HEK293 (cell line): ENCODE measurements at regions not wholly inside any gene's neighbourhood (a gene's known extent, or its start where the extent isn't known, plus 50 kb on each side); places are given as distances from the start of the nearest gene placed in this dataset.

Experiments
- CTCF ChIA-PET: fragments of 350-600 bp; formaldehyde crosslinking; extraction: SDS; loops from one replicate; lab custom pipeline; 2021; ENCODE audit warnings: antibody characterized with exemption; lab: Yijun Ruan, JAX
- POLR2A ChIA-PET: fragments of 300-600 bp; formaldehyde crosslinking; extraction: SDS; loops from one replicate; lab custom pipeline; 2020; ENCODE audit warnings: antibody characterized with exemption, inconsistent platforms; lab: Yijun Ruan, JAX
- H3K27ac ChIP-seq: fragments of 200-500 bp; sonication (Bioruptor generic); 2 replicates; pipeline ENCODE4 v1.5.1; 2014; ENCODE audit warnings: low read depth, low read length, control low read depth, inconsistent platforms; ENCODE audit errors: extremely low read depth
- H3K36me3 ChIP-seq, 2 experiments: fragments of 200-500 bp in 1 of 2; sonication (Bioruptor generic) in 1 of 2; 1 replicate in 1 of 2; 2 replicates in 1 of 2; pipeline ENCODE4 v1.5.1; 2014 to 2017; ENCODE audit warnings: inconsistent platforms in 2 of 2, low read length in 2 of 2; ENCODE audit not compliant: control insufficient read depth in 2 of 2, insufficient read depth in 1 of 2
- H3K4me1 ChIP-seq: fragments of 200-500 bp; sonication (Bioruptor generic); 2 replicates; pipeline ENCODE4 v1.5.1; 2014; ENCODE audit warnings: mild to moderate bottlenecking, low read length, inconsistent platforms; ENCODE audit not compliant: control insufficient read depth, insufficient read depth
- H3K4me3 ChIP-seq: 2 replicates; pipeline ENCODE4 v1.5.1; 2011; ENCODE audit warnings: low read depth, mild to moderate bottlenecking, control low read depth, low read length, moderate library complexity
- H3K9me3 ChIP-seq: fragments of 200-500 bp; sonication (Bioruptor generic); 2 replicates; pipeline ENCODE4 v1.5.1; 2014; ENCODE audit warnings: low read depth, low read length, inconsistent platforms; ENCODE audit not compliant: control insufficient read depth, insufficient read depth
- BCL11B ChIP-seq: fragments of 450-650 bp; formaldehyde crosslinking; IDR thresholded peaks from 2 replicates; pipeline ENCODE4 v1.5.1; 2016; ENCODE audit warnings: low read depth, missing biosample characterization, missing genetic modification characterization
- HOXD13 ChIP-seq: sonication (generic); formaldehyde crosslinking; IDR thresholded peaks from 2 replicates; pipeline ENCODE4 v1.8.0; 2022; ENCODE audit warnings: missing genetic modification reagents, borderline replicate concordance
- KLF16 ChIP-seq: fragments of 450-650 bp; formaldehyde crosslinking; IDR thresholded peaks from 2 replicates; pipeline ENCODE4 v1.5.1; 2017; ENCODE audit warnings: missing biosample characterization, missing genetic modification characterization
- KLF8 ChIP-seq: fragments of 450-650 bp; formaldehyde crosslinking; IDR thresholded peaks from 2 replicates; pipeline ENCODE4 v1.5.1; 2016; ENCODE audit warnings: missing biosample characterization, missing genetic modification characterization
- OVOL3 ChIP-seq: fragments of 450-650 bp; formaldehyde crosslinking; IDR thresholded peaks from 2 replicates; pipeline ENCODE4 v1.5.1; 2016; ENCODE audit warnings: missing biosample characterization, missing genetic modification characterization
- SCRT1 ChIP-seq: fragments of 450-650 bp; formaldehyde crosslinking; IDR thresholded peaks from 2 replicates; pipeline ENCODE4 v1.5.1; 2016; ENCODE audit warnings: missing biosample characterization, missing genetic modification characterization, borderline replicate concordance
- YY1 ChIP-seq: fragments of 450-650 bp; formaldehyde crosslinking; IDR thresholded peaks from 2 replicates; pipeline ENCODE4 v1.5.1; 2018; ENCODE audit warnings: missing biosample characterization, missing genetic modification characterization
- ZBTB48 ChIP-seq: fragments of 450-650 bp; formaldehyde crosslinking; IDR thresholded peaks from 2 replicates; pipeline ENCODE4 v1.5.1; 2016; ENCODE audit warnings: missing biosample characterization, missing genetic modification characterization
- ZBTB7A ChIP-seq: fragments of 450-650 bp; formaldehyde crosslinking; IDR thresholded peaks from 2 replicates; pipeline ENCODE4 v1.5.1; 2016; ENCODE audit warnings: low read depth, missing biosample characterization, missing genetic modification characterization
- ZBTB8A ChIP-seq: fragments of 450-650 bp; formaldehyde crosslinking; IDR thresholded peaks from 2 replicates; pipeline ENCODE4 v1.5.1; 2016; ENCODE audit warnings: missing biosample characterization, missing genetic modification characterization
- ZFP41 ChIP-seq: fragments of 450-650 bp; formaldehyde crosslinking; IDR thresholded peaks from 2 replicates; pipeline ENCODE4 v1.5.1; 2016; ENCODE audit warnings: missing biosample characterization, missing genetic modification characterization, borderline replicate concordance
- ZNF140 ChIP-seq: fragments of 450-650 bp; formaldehyde crosslinking; IDR thresholded peaks from 2 replicates; pipeline ENCODE4 v1.5.1; 2016; ENCODE audit warnings: missing biosample characterization, missing genetic modification characterization
- ZNF146 ChIP-seq: fragments of 450-650 bp; formaldehyde crosslinking; IDR thresholded peaks from 2 replicates; pipeline ENCODE4 v1.5.1; 2016; ENCODE audit warnings: missing biosample characterization, missing genetic modification characterization
- ZNF157 ChIP-seq: fragments of 450-650 bp; formaldehyde crosslinking; IDR thresholded peaks from 2 replicates; pipeline ENCODE4 v1.5.1; 2016; ENCODE audit warnings: missing biosample characterization, missing genetic modification characterization
- ZNF174 ChIP-seq: fragments of 450-650 bp; formaldehyde crosslinking; IDR thresholded peaks from 2 replicates; pipeline ENCODE4 v1.5.0; 2017; ENCODE audit warnings: missing biosample characterization, mild to moderate bottlenecking, missing genetic modification characterization
- ZNF266 ChIP-seq: fragments of 450-650 bp; formaldehyde crosslinking; IDR thresholded peaks from 2 replicates; pipeline ENCODE4 v1.5.1; 2016; ENCODE audit warnings: missing biosample characterization, missing genetic modification characterization, low read depth
- ZNF394 ChIP-seq: fragments of 450-650 bp; formaldehyde crosslinking; IDR thresholded peaks from 2 replicates; pipeline ENCODE4 v1.5.1; 2016; ENCODE audit warnings: missing biosample characterization, missing genetic modification characterization, mild to moderate bottlenecking, moderate library complexity, borderline replicate concordance
- ZNF426 ChIP-seq: fragments of 450-650 bp; formaldehyde crosslinking; IDR thresholded peaks from 2 replicates; pipeline ENCODE4 v1.5.1; 2017; ENCODE audit warnings: missing biosample characterization, missing genetic modification characterization, mild to moderate bottlenecking, inconsistent platforms, moderate library complexity
- ZNF610 ChIP-seq: fragments of 450-650 bp; formaldehyde crosslinking; IDR thresholded peaks from 2 replicates; pipeline ENCODE4 v1.5.1; 2016; ENCODE audit warnings: missing biosample characterization, missing genetic modification characterization, borderline replicate concordance
- ZNF747 ChIP-seq: fragments of 450-650 bp; formaldehyde crosslinking; IDR thresholded peaks from 2 replicates; pipeline ENCODE4 v1.5.1; 2016; ENCODE audit warnings: missing biosample characterization, missing genetic modification characterization
- ZNF785 ChIP-seq: fragments of 450-650 bp; formaldehyde crosslinking; IDR thresholded peaks from 2 replicates; pipeline ENCODE4 v1.5.1; 2016; ENCODE audit warnings: missing biosample characterization, missing genetic modification characterization
- ZSCAN23 ChIP-seq: fragments of 450-650 bp; formaldehyde crosslinking; IDR thresholded peaks from 2 replicates; pipeline ENCODE4 v1.5.1; 2016; ENCODE audit warnings: missing biosample characterization, missing genetic modification characterization
- TF ChIP-seq, protein P1 (sequence below): fragments of 450-650 bp; formaldehyde crosslinking; IDR thresholded peaks from 2 replicates; pipeline ENCODE4 v1.5.1; 2016; ENCODE audit warnings: missing biosample characterization, missing genetic modification characterization, borderline replicate concordance
- TF ChIP-seq, protein P2 (sequence below): fragments of 450-650 bp; formaldehyde crosslinking; IDR thresholded peaks from 2 replicates; pipeline ENCODE4 v1.5.1; 2016; ENCODE audit warnings: missing biosample characterization, missing genetic modification characterization, low read depth
- TF ChIP-seq, protein P3 (sequence below): fragments of 450-650 bp; formaldehyde crosslinking; IDR thresholded peaks from 2 replicates; pipeline ENCODE4 v1.5.1; 2017; ENCODE audit warnings: missing biosample characterization, missing genetic modification characterization
- TF ChIP-seq, protein P4 (sequence below): sonication (generic); formaldehyde crosslinking; IDR thresholded peaks from 2 replicates; pipeline ENCODE4 v1.8.1; 2022; ENCODE audit warnings: mild to moderate bottlenecking, moderate library complexity, missing genetic modification reagents
- TF ChIP-seq, protein P5 (sequence below): fragments of 450-650 bp; formaldehyde crosslinking; IDR thresholded peaks from 2 replicates; pipeline ENCODE4 v1.5.0; 2017; ENCODE audit warnings: missing biosample characterization, missing genetic modification characterization, borderline replicate concordance

DNA sequence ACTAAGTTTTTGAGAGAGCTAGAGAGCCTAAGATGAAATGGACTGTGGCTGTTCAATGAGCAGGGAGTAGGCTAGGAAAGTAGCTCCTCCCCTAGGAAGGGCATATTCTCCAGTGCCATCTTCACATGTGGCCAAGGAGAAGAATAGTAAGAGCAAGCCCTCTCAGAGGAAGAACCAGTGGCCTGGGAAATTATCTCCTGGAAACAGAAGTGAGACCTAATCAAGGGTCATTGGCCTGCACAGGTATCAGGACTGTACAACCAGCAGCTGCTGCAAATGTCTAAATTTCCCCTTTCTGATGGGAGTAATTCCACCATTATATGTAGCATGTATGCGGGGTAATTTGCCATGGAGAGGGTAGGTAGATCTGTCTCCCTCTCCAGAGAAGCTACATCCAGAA lies 334.8 kb upstream of the RASGEF1B start:
- ChIA-PET CTCF (no interaction called here), POLR2A (no interaction called here)
- TF ChIP-seq ZBTB8A (tag by site-specific recombination) (no peak), SCRT1 (tag by site-specific recombination) (no peak), ZNF785 (tag by site-specific recombination) (no peak), ZBTB7A (tag by site-specific recombination) (no peak), ZNF157 (tag by site-specific recombination) (no peak), ZFP41 (no peak), KLF16 (tag by site-specific recombination) (no peak), ZNF174 (tag by site-specific recombination) (no peak), ZNF610 (tag by site-specific recombination) (no peak), ZNF394 (no peak), ZNF146 (no peak), ZNF747 (tag by site-specific recombination) (no peak), ZNF140 (no peak), YY1 (no peak)
- TF ChIP-seq, protein P1, sequence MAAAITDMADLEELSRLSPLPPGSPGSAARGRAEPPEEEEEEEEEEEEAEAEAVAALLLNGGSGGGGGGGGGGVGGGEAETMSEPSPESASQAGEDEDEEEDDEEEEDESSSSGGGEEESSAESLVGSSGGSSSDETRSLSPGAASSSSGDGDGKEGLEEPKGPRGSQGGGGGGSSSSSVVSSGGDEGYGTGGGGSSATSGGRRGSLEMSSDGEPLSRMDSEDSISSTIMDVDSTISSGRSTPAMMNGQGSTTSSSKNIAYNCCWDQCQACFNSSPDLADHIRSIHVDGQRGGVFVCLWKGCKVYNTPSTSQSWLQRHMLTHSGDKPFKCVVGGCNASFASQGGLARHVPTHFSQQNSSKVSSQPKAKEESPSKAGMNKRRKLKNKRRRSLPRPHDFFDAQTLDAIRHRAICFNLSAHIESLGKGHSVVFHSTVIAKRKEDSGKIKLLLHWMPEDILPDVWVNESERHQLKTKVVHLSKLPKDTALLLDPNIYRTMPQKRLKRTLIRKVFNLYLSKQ (tag by site-specific recombination) = no peak
- TF ChIP-seq, protein P2, sequence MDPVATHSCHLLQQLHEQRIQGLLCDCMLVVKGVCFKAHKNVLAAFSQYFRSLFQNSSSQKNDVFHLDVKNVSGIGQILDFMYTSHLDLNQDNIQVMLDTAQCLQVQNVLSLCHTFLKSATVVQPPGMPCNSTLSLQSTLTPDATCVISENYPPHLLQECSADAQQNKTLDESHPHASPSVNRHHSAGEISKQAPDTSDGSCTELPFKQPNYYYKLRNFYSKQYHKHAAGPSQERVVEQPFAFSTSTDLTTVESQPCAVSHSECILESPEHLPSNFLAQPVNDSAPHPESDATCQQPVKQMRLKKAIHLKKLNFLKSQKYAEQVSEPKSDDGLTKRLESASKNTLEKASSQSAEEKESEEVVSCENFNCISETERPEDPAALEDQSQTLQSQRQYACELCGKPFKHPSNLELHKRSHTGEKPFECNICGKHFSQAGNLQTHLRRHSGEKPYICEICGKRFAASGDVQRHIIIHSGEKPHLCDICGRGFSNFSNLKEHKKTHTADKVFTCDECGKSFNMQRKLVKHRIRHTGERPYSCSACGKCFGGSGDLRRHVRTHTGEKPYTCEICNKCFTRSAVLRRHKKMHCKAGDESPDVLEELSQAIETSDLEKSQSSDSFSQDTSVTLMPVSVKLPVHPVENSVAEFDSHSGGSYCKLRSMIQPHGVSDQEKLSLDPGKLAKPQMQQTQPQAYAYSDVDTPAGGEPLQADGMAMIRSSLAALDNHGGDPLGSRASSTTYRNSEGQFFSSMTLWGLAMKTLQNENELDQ (tag by site-specific recombination) = no peak
- TF ChIP-seq, protein P3, sequence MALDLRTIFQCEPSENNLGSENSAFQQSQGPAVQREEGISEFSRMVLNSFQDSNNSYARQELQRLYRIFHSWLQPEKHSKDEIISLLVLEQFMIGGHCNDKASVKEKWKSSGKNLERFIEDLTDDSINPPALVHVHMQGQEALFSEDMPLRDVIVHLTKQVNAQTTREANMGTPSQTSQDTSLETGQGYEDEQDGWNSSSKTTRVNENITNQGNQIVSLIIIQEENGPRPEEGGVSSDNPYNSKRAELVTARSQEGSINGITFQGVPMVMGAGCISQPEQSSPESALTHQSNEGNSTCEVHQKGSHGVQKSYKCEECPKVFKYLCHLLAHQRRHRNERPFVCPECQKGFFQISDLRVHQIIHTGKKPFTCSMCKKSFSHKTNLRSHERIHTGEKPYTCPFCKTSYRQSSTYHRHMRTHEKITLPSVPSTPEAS (tag by site-specific recombination) = no peak
- no peak overlapping the region for H3K27ac ChIP-seq
- no peaks in the 10 kb centered on the region for H3K9me3 ChIP-seq
- no peak overlapping the region for H3K4me3 ChIP-seq
- H3K36me3 ChIP-seq = no peaks in the 10 kb centered on the region
- peaks cover 8% of the 10 kb centered on the region for H3K4me1 ChIP-seq

DNA sequence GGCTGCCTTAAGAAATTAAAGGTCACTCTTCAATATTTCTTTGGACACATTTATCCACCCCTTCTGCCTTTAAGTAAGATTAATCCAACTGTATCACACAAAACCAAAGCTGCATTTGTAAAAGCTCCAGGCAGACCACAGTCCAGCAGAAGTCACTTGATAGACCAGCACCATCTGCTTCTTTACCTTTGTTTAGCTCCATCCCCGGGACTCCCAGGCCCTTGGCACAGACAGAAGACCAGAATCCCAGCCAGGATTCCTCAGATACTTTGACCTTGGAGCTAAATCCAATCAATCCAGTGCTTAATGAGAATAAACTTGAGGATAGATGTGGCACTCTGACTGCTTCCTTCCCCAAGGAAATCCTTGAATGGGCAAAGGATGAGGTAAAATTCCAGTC lies 333.1 kb upstream of the RASGEF1B start:
- CTCF ChIA-PET = no interaction called here
- H3K36me3 ChIP-seq = no peaks in the 10 kb centered on the region
- TF ChIP-seq ZNF174 (tag by site-specific recombination) (no peak), ZSCAN23 (tag by site-specific recombination) (no peak), ZBTB48 (tag by site-specific recombination) (no peak), HOXD13 (CRISPR knock-in tag) (no peak), ZNF426 (tag by site-specific recombination) (no peak), ZNF266 (no peak), BCL11B (tag by site-specific recombination) (no peak), KLF8 (no peak), OVOL3 (tag by site-specific recombination) (no peak)
- TF ChIP-seq, protein P4, sequence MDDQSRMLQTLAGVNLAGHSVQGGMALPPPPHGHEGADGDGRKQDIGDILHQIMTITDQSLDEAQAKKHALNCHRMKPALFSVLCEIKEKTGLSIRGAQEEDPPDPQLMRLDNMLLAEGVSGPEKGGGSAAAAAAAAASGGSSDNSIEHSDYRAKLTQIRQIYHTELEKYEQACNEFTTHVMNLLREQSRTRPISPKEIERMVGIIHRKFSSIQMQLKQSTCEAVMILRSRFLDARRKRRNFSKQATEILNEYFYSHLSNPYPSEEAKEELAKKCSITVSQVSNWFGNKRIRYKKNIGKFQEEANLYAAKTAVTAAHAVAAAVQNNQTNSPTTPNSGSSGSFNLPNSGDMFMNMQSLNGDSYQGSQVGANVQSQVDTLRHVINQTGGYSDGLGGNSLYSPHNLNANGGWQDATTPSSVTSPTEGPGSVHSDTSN (CRISPR knock-in tag) = no peak
- TF ChIP-seq, protein P5, sequence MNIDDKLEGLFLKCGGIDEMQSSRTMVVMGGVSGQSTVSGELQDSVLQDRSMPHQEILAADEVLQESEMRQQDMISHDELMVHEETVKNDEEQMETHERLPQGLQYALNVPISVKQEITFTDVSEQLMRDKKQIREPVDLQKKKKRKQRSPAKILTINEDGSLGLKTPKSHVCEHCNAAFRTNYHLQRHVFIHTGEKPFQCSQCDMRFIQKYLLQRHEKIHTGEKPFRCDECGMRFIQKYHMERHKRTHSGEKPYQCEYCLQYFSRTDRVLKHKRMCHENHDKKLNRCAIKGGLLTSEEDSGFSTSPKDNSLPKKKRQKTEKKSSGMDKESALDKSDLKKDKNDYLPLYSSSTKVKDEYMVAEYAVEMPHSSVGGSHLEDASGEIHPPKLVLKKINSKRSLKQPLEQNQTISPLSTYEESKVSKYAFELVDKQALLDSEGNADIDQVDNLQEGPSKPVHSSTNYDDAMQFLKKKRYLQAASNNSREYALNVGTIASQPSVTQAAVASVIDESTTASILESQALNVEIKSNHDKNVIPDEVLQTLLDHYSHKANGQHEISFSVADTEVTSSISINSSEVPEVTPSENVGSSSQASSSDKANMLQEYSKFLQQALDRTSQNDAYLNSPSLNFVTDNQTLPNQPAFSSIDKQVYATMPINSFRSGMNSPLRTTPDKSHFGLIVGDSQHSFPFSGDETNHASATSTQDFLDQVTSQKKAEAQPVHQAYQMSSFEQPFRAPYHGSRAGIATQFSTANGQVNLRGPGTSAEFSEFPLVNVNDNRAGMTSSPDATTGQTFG (tag by site-specific recombination) = no peak

More for the DNA sequence above, 333.1 kb upstream of the RASGEF1B start:
- Histone ChIP-seq H3K9me3 (no peaks in the 10 kb centered on the region), H3K4me1 (peaks cover 8% of the 10 kb centered on the region), H3K4me3 (no peak overlapping the region), H3K27ac (no peak overlapping the region)
- POLR2A ChIA-PET = no interaction called here
